C4-2B (cell line): ENCODE measurements at regions not wholly inside any gene's neighbourhood (a gene's known extent, or its start where the extent isn't known, plus 50 kb on each side); places are given as distances from the start of the nearest gene placed in this dataset.

Experiments used
- CTCF ChIP-seq: fragments of 450-650 bp; conservative IDR thresholded peaks from 2 replicates; pipeline ENCODE4 v1.5.1; 2017; ENCODE audit warnings: mild to moderate bottlenecking
- ZFX ChIP-seq: fragments of 450-650 bp; IDR thresholded peaks from 2 replicates; pipeline ENCODE4 v1.6.1; 2017

- TF ChIP-seq CTCF (no peak), ZFX (no peak)
Observed at GRCh38 chr3:15926871-15927270, 129.1 kb upstream of the ANKRD28 start.
